ENCODE measurements at regions not wholly inside any gene's neighbourhood (a gene's known extent, or its start where the extent isn't known, plus 50 kb on each side); places are given as distances from the start of the nearest gene placed in this dataset.

- Histone ChIP-seq H3K9me3 (no peaks in the 10 kb centered on the region), H3K4me1 (no peaks in the 10 kb centered on the region), H3K4me3 (no peak overlapping the region), H3K27me3 (no peaks in the 10 kb centered on the region), H3K27ac (no peak overlapping the region), H3K36me3 (no peaks in the 10 kb centered on the region)
- intact Hi-C loops (cut with DNase I; ENCODE audit: low total_unique reads) = no loop called here
- TF ChIP-seq POLR2A (IDR thresholded peaks at IDR 0.05) (no peak), CTCF (IDR thresholded peaks at IDR 0.05) (no peak), POLR2AphosphoS5 (IDR thresholded peaks at IDR 0.05) (no peak)
- no peak for DNase-seq (ENCODE audit: low spot score in 2 of 2)
Observed at GRCh38 chr17:69723316-69723715, 308.8 kb downstream of the MAP2K6 start.

- TF ChIP-seq CTCF (IDR thresholded peaks at IDR 0.05) (no peak), POLR2AphosphoS5 (IDR thresholded peaks at IDR 0.05) (no peak), POLR2A (IDR thresholded peaks at IDR 0.05) (no peak)
Observed at GRCh38 chr17:69723741-69724140, 309.2 kb downstream of the MAP2K6 start.

GRCh38 chr17:69724238-69724637 lies 309.7 kb downstream of the MAP2K6 start:
- DNase-seq (ENCODE audit: low spot score in 2 of 2) = no peak
- intact Hi-C loops (cut with DNase I; ENCODE audit: low total_unique reads) = no loop called here
- Histone ChIP-seq H3K4me1 (no peaks in the 10 kb centered on the region), H3K36me3 (no peaks in the 10 kb centered on the region), H3K9me3 (no peaks in the 10 kb centered on the region), H3K4me3 (no peak overlapping the region), H3K27me3 (no peaks in the 10 kb centered on the region), H3K27ac (no peak overlapping the region)
- TF ChIP-seq CTCF (IDR thresholded peaks at IDR 0.05) = no peak
- no peak for TF ChIP-seq POLR2A (IDR thresholded peaks at IDR 0.05)
- TF ChIP-seq POLR2AphosphoS5 (IDR thresholded peaks at IDR 0.05) = no peak

More at GRCh38 chr17:69723741-69724140, 309.2 kb downstream of the MAP2K6 start:
- no peaks in the 10 kb centered on the region for H3K4me1 ChIP-seq
- intact Hi-C loops (cut with DNase I; ENCODE audit: low total_unique reads) = no loop called here
- H3K27ac ChIP-seq = no peak overlapping the region
- H3K27me3 ChIP-seq = no peaks in the 10 kb centered on the region
- no peak overlapping the region for H3K4me3 ChIP-seq
- H3K36me3 ChIP-seq = no peaks in the 10 kb centered on the region
- H3K9me3 ChIP-seq = no peaks in the 10 kb centered on the region
- DNase-seq (ENCODE audit: low spot score in 2 of 2) = no peak

- intact Hi-C loops (cut with DNase I; ENCODE audit: low total_unique reads) = no loop called here
- TF ChIP-seq POLR2A (IDR thresholded peaks at IDR 0.05) = no peak
- TF ChIP-seq CTCF (IDR thresholded peaks at IDR 0.05) = no peak
- TF ChIP-seq POLR2AphosphoS5 (IDR thresholded peaks at IDR 0.05) = no peak
- Histone ChIP-seq H3K27me3 (no peaks in the 10 kb centered on the region), H3K27ac (no peak overlapping the region), H3K4me1 (no peaks in the 10 kb centered on the region), H3K9me3 (no peaks in the 10 kb centered on the region), H3K36me3 (no peaks in the 10 kb centered on the region), H3K4me3 (no peak overlapping the region)
- DNase-seq (ENCODE audit: low spot score in 2 of 2) = no peak
Observed at GRCh38 chr17:69725146-69725545, 310.6 kb downstream of the MAP2K6 start.

- no peaks in the 10 kb centered on the region for H3K9me3 ChIP-seq
- TF ChIP-seq CTCF (IDR thresholded peaks at IDR 0.05) (no peak), POLR2A (IDR thresholded peaks at IDR 0.05) (no peak), POLR2AphosphoS5 (IDR thresholded peaks at IDR 0.05) (no peak)
- H3K4me3 ChIP-seq = no peak overlapping the region
- peaks cover 0 to 4% of the 10 kb centered on the region in 2 donors for H3K4me1 ChIP-seq
- intact Hi-C loops (cut with DNase I; ENCODE audit: low total_unique reads) = no loop called here
- no peaks in the 10 kb centered on the region for H3K36me3 ChIP-seq
- no peaks in the 10 kb centered on the region for H3K27me3 ChIP-seq
- H3K27ac ChIP-seq = no peak overlapping the region
- no peak for DNase-seq (ENCODE audit: low spot score in 2 of 2)
Observed at GRCh38 chr17:69728816-69729215, 314.3 kb downstream of the MAP2K6 start.

All from breast epithelium (tissue), 4 donors.